ENCODE measurements at regions not wholly inside any gene's neighbourhood (a gene's known extent, or its start where the extent isn't known, plus 50 kb on each side); places are given as distances from the start of the nearest gene placed in this dataset.

GRCh38 chr5:73395256-73395655 is 53.3 kb downstream of the FOXD1 start:
- H3K36me3 ChIP-seq (ENCODE audit: insufficient read depth): no peaks in the 10 kb centered on the region
- H3K4me3 ChIP-seq (ENCODE audit: low read depth, low read length): no peak overlapping the region
- no peak for DNase-seq (ENCODE audit: extremely low spot score)
- no peaks in the 10 kb centered on the region for H3K4me1 ChIP-seq (ENCODE audit: insufficient read depth)
- no peak overlapping the region for H3K27ac ChIP-seq (ENCODE audit: low read depth)

- Histone ChIP-seq H3K27ac (ENCODE audit: low read depth) (no peak overlapping the region), H3K4me3 (ENCODE audit: low read depth, low read length) (no peak overlapping the region), H3K4me1 (ENCODE audit: insufficient read depth) (no peaks in the 10 kb centered on the region), H3K36me3 (ENCODE audit: insufficient read depth) (no peaks in the 10 kb centered on the region)
- no peak for DNase-seq (ENCODE audit: extremely low spot score)
- 63% methylated on average over 4 of the region's 4 CpGs for WGBS
Measured at GRCh38 chr5:73394610-73395009, 54.0 kb downstream of the FOXD1 start.

- Histone ChIP-seq H3K4me1 (ENCODE audit: insufficient read depth) (no peaks in the 10 kb centered on the region), H3K4me3 (ENCODE audit: low read depth, low read length) (no peak overlapping the region), H3K27ac (ENCODE audit: low read depth) (no peak overlapping the region), H3K36me3 (ENCODE audit: insufficient read depth) (no peaks in the 10 kb centered on the region)
- WGBS: 73% methylated on average over 2 of the region's 2 CpGs
- no peak for DNase-seq (ENCODE audit: extremely low spot score)
Measured at GRCh38 chr5:73393611-73394489, 54.7 kb downstream of the FOXD1 start.

- H3K4me3 ChIP-seq (ENCODE audit: low read depth, low read length): no peak overlapping the region
- WGBS: 36% methylated on average over 3 of the region's 3 CpGs
- H3K36me3 ChIP-seq (ENCODE audit: insufficient read depth): no peaks in the 10 kb centered on the region
- DNase-seq (ENCODE audit: extremely low spot score): no peak
- H3K27ac ChIP-seq (ENCODE audit: low read depth): no peak overlapping the region
- no peaks in the 10 kb centered on the region for H3K4me1 ChIP-seq (ENCODE audit: insufficient read depth)
Measured at GRCh38 chr5:73392775-73393174, 55.8 kb downstream of the FOXD1 start.

- Histone ChIP-seq H3K27ac (ENCODE audit: low read depth) (no peak overlapping the region), H3K4me3 (ENCODE audit: low read depth, low read length) (no peak overlapping the region), H3K36me3 (ENCODE audit: insufficient read depth) (no peaks in the 10 kb centered on the region), H3K4me1 (ENCODE audit: insufficient read depth) (no peaks in the 10 kb centered on the region)
- WGBS: 48% methylated on average over 3 of the region's 3 CpGs
- no peak for DNase-seq (ENCODE audit: extremely low spot score)
Measured at GRCh38 chr5:73391441-73391881, 57.1 kb downstream of the FOXD1 start.

GRCh38 chr5:73390972-73391371 is 57.6 kb downstream of the FOXD1 start:
- WGBS: 55% methylated on average over 2 of the region's 2 CpGs
- Histone ChIP-seq H3K4me3 (ENCODE audit: low read depth, low read length) (no peak overlapping the region), H3K36me3 (ENCODE audit: insufficient read depth) (no peaks in the 10 kb centered on the region), H3K27ac (ENCODE audit: low read depth) (no peak overlapping the region), H3K4me1 (ENCODE audit: insufficient read depth) (no peaks in the 10 kb centered on the region)
- DNase-seq (ENCODE audit: extremely low spot score): no peak

- Histone ChIP-seq H3K36me3 (ENCODE audit: insufficient read depth) (no peaks in the 10 kb centered on the region), H3K4me3 (ENCODE audit: low read depth, low read length) (no peak overlapping the region), H3K4me1 (ENCODE audit: insufficient read depth) (no peaks in the 10 kb centered on the region), H3K27ac (ENCODE audit: low read depth) (no peak overlapping the region)
- DNase-seq (ENCODE audit: extremely low spot score): no peak
- 61% methylated on average over 2 of the region's 2 CpGs for WGBS
Measured at GRCh38 chr5:73388740-73389139, 59.8 kb downstream of the FOXD1 start.

GRCh38 chr5:73388306-73388684 is 60.3 kb downstream of the FOXD1 start:
- Histone ChIP-seq H3K4me1 (ENCODE audit: insufficient read depth) (no peaks in the 10 kb centered on the region), H3K36me3 (ENCODE audit: insufficient read depth) (no peaks in the 10 kb centered on the region), H3K27ac (ENCODE audit: low read depth) (no peak overlapping the region), H3K4me3 (ENCODE audit: low read depth, low read length) (no peak overlapping the region)
- no peak for DNase-seq (ENCODE audit: extremely low spot score)
- WGBS: 65% methylated on average over 4 of the region's 4 CpGs

GRCh38 chr5:73387601-73388305 is 60.8 kb downstream of the FOXD1 start:
- H3K36me3 ChIP-seq (ENCODE audit: insufficient read depth): no peaks in the 10 kb centered on the region
- 27% methylated on average over 7 of the region's 7 CpGs for WGBS
- no peak for DNase-seq (ENCODE audit: extremely low spot score)
- H3K4me1 ChIP-seq (ENCODE audit: insufficient read depth): no peaks in the 10 kb centered on the region
- no peak overlapping the region for H3K4me3 ChIP-seq (ENCODE audit: low read depth, low read length)
- H3K27ac ChIP-seq (ENCODE audit: low read depth): no peak overlapping the region

- H3K27ac ChIP-seq (ENCODE audit: low read depth): no peak overlapping the region
- no peaks in the 10 kb centered on the region for H3K36me3 ChIP-seq (ENCODE audit: insufficient read depth)
- no peak overlapping the region for H3K4me3 ChIP-seq (ENCODE audit: low read depth, low read length)
- no peaks in the 10 kb centered on the region for H3K4me1 ChIP-seq (ENCODE audit: insufficient read depth)
- 91% methylated on average over 1 of the region's 1 CpG for WGBS
- no peak for DNase-seq (ENCODE audit: extremely low spot score)
Measured at GRCh38 chr5:73387149-73387591, 61.4 kb downstream of the FOXD1 start.

- H3K4me3 ChIP-seq (ENCODE audit: low read depth, low read length): no peak overlapping the region
- no peak overlapping the region for H3K27ac ChIP-seq (ENCODE audit: low read depth)
- peaks cover 3% of the 10 kb centered on the region for H3K4me1 ChIP-seq (ENCODE audit: insufficient read depth)
- 93% methylated on average over 1 of the region's 1 CpG for WGBS
- no peaks in the 10 kb centered on the region for H3K36me3 ChIP-seq (ENCODE audit: insufficient read depth)
- no peak for DNase-seq (ENCODE audit: extremely low spot score)
Measured at GRCh38 chr5:73384861-73385260, 63.7 kb downstream of the FOXD1 start.

GRCh38 chr5:73382401-73382740 is 66.2 kb downstream of the FOXD1 start:
- H3K4me1 ChIP-seq (ENCODE audit: insufficient read depth): peaks cover 3% of the 10 kb centered on the region
- WGBS: 22% methylated on average over 27 of the region's 27 CpGs
- peak overlapping the region; percentile 37 for H3K4me3 ChIP-seq (ENCODE audit: low read depth, low read length)
- H3K27ac ChIP-seq (ENCODE audit: low read depth): no peak overlapping the region
- no peaks in the 10 kb centered on the region for H3K36me3 ChIP-seq (ENCODE audit: insufficient read depth)
- no peak for DNase-seq (ENCODE audit: extremely low spot score)

GRCh38 chr5:73381590-73382400 is 66.8 kb downstream of the FOXD1 start:
- WGBS: 7% methylated on average over 90 of the region's 90 CpGs
- Histone ChIP-seq H3K4me1 (ENCODE audit: insufficient read depth) (peaks cover 3% of the 10 kb centered on the region), H3K4me3 (ENCODE audit: low read depth, low read length) (peak overlapping the region; percentile 37), H3K36me3 (ENCODE audit: insufficient read depth) (no peaks in the 10 kb centered on the region), H3K27ac (ENCODE audit: low read depth) (no peak overlapping the region)
- no peak for DNase-seq (ENCODE audit: extremely low spot score)

All from urinary bladder (tissue), 3 donors.